ENCODE measurements at regions not wholly inside any gene's neighbourhood (a gene's known extent, or its start where the extent isn't known, plus 50 kb on each side); places are given as distances from the start of the nearest gene placed in this dataset.

DNA sequence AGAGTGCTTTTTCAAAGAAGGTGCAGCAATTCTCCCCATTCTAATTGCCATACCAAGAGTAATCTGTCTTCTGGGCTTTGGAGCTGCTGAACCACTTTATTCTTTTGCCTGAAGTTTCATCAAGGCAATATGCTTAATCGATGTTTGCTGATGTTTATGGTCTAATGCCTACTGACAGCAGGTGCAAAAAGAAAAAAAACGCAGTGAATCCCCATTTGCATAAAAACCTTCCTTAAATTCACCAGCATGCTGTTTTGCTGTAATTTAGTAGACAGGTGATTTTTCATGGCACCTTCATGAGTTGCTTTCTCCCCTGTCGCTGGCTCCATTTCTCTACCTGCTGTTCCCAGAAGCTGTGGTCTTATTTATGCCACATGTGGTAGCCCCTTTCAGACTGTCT is 83.1 kb upstream of the MAST4 start:
- H3K27me3 ChIP-seq (replicated peaks in 1 of 4; ENCODE audit: control insufficient read depth in 3 of 4, extremely low read depth in 1 of 4, insufficient read depth in 3 of 4, low read length in 3 of 4): no peaks in the 10 kb centered on the region
- no peak overlapping the region for H3K4me2 ChIP-seq (ENCODE audit: insufficient read depth in 1 of 2, low read depth in 2 of 2, low read length in 2 of 2)
- POLR2A ChIA-PET (ENCODE audit: partially characterized antibody): no interaction called here
- FAIRE-seq (no peak), DNase-seq (ENCODE audit: low read depth in 1 of 2, low spot score in 2 of 2) (no peak)
- H3K56ac ChIP-seq (replicated peaks; ENCODE audit: insufficient read length, low read depth, low read length): no peak overlapping the region
- H2BK120ac ChIP-seq (replicated peaks; ENCODE audit: low read depth, low read length): no peak overlapping the region
- no peak overlapping the region for H2BK12ac ChIP-seq (ENCODE audit: low read depth, low read length)
- H3K9ac ChIP-seq (replicated peaks in 1 of 4; ENCODE audit: extremely low read depth in 1 of 4, low read depth in 3 of 4, low read length in 3 of 4): no peak overlapping the region
- no peaks in the 10 kb centered on the region for H4K20me1 ChIP-seq (replicated peaks in 1 of 2; ENCODE audit: control insufficient read depth in 1 of 2, insufficient read depth in 2 of 2, low read length in 2 of 2)
- H2BK5ac ChIP-seq (ENCODE audit: low read depth, low read length): no peak overlapping the region
- H3K36me3 ChIP-seq (ENCODE audit: control insufficient read depth in 2 of 4, insufficient read depth in 4 of 4, low read length in 3 of 4): no peaks in the 10 kb centered on the region
- no peak overlapping the region for H2BK15ac ChIP-seq (ENCODE audit: low read length)
- no peak overlapping the region for H4K91ac ChIP-seq (replicated peaks; ENCODE audit: insufficient read length, low read length)
- no peak overlapping the region for H2AK5ac ChIP-seq (ENCODE audit: low read depth, low read length)
- no peak overlapping the region for H3K14ac ChIP-seq (ENCODE audit: insufficient read length)
- H3K23ac ChIP-seq (ENCODE audit: insufficient read length): no peak overlapping the region
- no peak overlapping the region for H3K18ac ChIP-seq (ENCODE audit: extremely low read depth, low read length)
- CTCF ChIA-PET (ENCODE audit: partially characterized antibody): interaction anchor here (1.4 to 2.4 kb wide), 2 partner anchors 14 to 207 kb away, joined by 6 to 9 read pairs; no protein-coding TSS in a partner anchor
- no peaks in the 10 kb centered on the region for H3K79me1 ChIP-seq (ENCODE audit: low read depth, low read length)
- H3K79me2 ChIP-seq (ENCODE audit: control insufficient read depth in 1 of 2, insufficient read depth in 2 of 2, low read length in 2 of 2): no peaks in the 10 kb centered on the region
- H3K9me3 ChIP-seq (ENCODE audit: insufficient read depth in 2 of 2, low read depth in 1 of 2, low read length in 1 of 2): no peaks in the 10 kb centered on the region
- no peak overlapping the region for H3K4ac ChIP-seq (replicated peaks; ENCODE audit: insufficient read length, low read depth, low read length)
- TF ChIP-seq PHF8 (conservative IDR thresholded peaks at IDR 0.05; ENCODE audit: low read depth, low read length): no peak
- H2BK20ac ChIP-seq (ENCODE audit: low read length): no peak overlapping the region
- 86% methylated on average over 3 of the region's 3 CpGs; no CpG with 5 or more reads in 1 of the 2 experiments for WGBS, 2 experiments (ENCODE audit: extremely low coverage in 1 of 2, insufficient coverage in 1 of 2, insufficient read length in 1 of 2, insufficient replicate concordance in 2 of 2, low coverage in 1 of 2, low lambda C conversion rate in 2 of 2, missing lambda C conversion rate in 1 of 2)
- no peak overlapping the region for H3K27ac ChIP-seq (ENCODE audit: low read depth, low read length)
- no peak overlapping the region for H4K8ac ChIP-seq (ENCODE audit: extremely low read depth, insufficient read depth, low read length)
- H3K4me1 ChIP-seq (replicated peaks in 1 of 4; ENCODE audit: control insufficient read depth in 3 of 4, insufficient read depth in 4 of 4, low read length in 3 of 4): no peaks in the 10 kb centered on the region
- H2AFZ ChIP-seq (ENCODE audit: low read length): no peak overlapping the region
- H3K23me2 ChIP-seq (ENCODE audit: low read depth, low read length): no peaks in the 10 kb centered on the region; the same call in 1 of the 2 replicates
- H4K5ac ChIP-seq (ENCODE audit: insufficient read length, low read depth, low read length): no peak overlapping the region
- H3K4me3 ChIP-seq (ENCODE audit: extremely low read depth in 1 of 4, insufficient read depth in 2 of 4, low read depth in 3 of 4, low read length in 4 of 4): no peak overlapping the region
